GM10847 (cell line): ENCODE measurements at regions not wholly inside any gene's neighbourhood (a gene's known extent, or its start where the extent isn't known, plus 50 kb on each side); places are given as distances from the start of the nearest gene placed in this dataset.

Experiments
- POLR2A ChIP-seq: IDR thresholded peaks from 2 replicates; pipeline ENCODE4 v1.6.1; 2011; ENCODE audit not compliant: insufficient read length; ENCODE audit errors: extremely low read depth

DNA sequence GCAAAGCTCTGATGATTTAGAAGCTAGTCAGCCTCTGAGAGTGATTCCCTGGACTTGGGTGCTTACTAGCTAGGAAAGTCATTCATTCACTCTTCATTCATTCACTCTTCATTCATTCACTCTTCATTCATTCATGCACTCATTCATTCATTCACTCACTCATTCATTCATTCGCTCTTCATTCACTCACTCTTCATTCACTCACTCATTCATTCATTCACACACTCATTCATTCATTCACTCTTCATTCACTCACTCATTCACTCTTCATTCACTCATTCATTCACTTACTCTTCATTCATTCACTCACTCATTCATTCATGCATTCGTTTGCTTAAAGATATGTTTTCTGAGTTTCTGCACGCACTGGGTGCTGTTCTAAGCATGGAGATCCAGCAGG is 292.7 kb upstream of the TNRC6C start:
- TF ChIP-seq POLR2A: no peak

DNA sequence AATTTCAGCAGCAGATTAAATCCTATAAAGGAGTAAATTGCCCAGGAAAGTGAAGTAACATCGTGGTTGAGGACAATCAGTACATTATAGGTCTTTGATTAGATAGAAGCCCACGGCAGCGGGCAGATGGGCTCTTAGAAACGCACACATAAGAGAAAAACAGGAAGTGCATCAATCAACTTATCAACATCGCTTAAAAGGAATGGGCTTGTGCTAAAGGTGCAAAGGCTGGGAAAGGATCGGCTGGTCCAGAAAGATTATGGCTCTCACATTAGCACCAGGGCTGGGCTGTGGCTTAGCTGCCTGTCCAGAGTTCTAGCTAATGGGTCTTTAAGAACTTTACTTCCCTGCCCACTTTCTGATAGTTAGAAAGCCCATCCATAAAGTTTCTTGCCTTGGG is 292.0 kb upstream of the TNRC6C start:
- no peak for TF ChIP-seq POLR2A

DNA sequence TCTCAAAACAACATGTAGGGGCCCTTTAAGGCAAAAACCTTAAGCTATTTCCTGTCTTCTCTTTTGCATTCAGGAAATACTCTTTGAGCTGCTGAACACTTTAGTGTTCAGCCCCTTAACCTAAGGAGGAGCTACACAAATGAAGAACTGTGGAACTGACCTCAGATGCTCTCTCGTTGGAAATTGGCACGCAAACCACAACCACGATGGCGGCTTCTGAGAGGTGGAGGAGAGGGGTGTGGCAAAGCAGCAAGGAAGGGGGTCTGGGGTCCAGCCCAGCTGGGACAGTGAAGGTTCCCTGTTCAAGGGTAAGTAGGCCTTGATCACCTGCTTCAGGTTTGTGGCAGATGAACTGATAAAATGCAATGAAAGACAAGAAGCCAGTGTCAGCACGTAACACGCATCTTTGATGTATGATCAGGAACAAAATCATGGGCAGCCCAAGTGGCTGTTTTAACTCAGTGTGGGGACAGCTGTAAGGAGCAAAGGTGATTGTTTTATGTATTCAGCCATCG is 291.6 kb upstream of the TNRC6C start:
- TF ChIP-seq POLR2A: no peak

DNA sequence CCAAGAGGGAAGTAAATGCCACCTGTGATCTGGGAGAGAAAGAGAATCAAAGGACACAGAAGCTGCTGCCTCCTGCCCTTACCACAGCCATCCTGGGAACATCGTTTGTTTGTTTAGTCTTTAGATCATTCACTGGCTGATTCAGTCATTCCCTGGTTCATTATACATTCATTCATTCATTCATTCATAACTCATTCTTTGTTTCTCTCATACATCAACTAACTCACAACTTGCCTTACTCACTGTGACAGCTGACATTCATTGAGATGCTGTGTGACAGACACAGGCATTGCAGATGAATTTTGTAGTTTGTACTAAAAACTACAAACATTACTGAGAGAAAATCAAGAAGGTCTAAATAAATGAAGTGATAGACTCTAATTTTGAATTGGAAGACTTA is 291.0 kb upstream of the TNRC6C start:
- TF ChIP-seq POLR2A: no peak

DNA sequence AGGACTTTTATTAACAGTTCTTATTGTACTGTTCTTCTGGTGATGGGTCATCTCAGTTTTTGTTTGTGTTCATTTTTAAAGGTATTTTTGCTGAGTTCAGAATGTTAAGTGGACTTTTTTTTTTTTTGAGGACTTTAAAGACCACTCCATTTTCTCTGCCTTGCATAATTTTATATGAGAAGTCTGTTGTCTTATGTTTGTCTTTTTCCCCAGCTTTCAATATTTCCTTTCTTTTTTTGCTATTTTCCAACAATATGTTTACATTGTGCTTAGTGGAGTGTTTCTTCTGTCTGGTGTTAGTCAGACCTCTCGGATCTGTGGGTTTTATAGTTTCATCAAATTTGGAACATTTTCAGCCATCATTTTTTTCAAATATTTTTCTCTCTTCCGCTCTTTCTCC is 290.0 kb upstream of the TNRC6C start:
- no peak for TF ChIP-seq POLR2A

DNA sequence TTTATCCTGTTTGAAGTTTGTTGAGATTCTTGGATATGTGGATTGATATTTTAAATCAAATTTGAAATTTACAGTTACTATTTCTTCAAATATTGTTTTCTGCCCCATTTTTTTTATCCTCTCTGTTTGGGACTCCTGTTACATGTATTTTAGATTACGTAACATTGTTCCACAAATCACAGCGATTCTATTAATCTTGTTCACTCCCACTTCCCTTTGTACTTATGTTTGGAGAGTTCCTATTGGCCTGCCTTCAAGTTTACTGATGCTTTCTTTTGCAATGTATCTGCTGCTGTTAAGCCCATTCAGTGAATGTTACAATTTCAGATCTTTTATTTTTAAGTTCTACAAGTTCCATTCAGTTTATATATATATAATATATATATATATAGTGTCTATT is 288.3 kb upstream of the TNRC6C start:
- TF ChIP-seq POLR2A: no peak

DNA sequence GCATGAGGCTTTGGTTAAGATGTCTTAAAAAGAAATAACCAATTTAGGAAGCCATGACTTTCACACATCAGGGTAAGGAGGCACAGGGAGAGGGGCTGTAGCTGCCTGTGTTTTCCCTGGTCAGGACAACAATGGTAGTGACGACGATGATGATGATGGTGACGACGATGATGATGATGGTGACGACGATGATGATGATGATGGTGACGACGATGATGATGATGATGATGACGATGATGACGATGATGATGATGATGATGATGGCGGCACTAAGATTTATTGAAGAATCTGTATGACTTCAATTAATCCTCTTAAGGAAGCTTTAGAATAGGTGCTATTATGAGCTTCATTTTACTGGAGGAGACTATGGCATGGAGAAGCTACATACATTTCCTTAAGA is 284.1 kb upstream of the TNRC6C start:
- no peak for TF ChIP-seq POLR2A

DNA sequence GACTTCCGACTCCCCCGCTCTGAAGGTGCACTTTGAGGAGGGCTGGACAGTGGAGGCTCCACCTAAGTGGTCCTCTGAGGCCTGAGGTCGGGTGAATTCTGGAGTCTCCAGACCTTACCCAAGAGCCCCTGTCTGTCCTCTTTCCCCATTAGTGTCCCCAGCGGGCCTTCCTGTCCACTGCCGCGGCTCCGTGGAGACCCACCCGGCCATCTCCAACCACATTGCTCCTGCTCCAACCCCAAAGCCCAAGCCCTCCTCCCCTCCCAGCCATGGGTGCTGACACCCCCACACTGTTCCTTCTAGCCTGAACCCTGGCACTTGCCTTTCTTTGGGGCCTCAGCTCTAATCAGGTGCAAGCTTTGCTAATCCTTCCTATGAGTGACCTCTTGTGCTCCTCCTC is 283.1 kb upstream of the TNRC6C start:
- TF ChIP-seq POLR2A: no peak

DNA sequence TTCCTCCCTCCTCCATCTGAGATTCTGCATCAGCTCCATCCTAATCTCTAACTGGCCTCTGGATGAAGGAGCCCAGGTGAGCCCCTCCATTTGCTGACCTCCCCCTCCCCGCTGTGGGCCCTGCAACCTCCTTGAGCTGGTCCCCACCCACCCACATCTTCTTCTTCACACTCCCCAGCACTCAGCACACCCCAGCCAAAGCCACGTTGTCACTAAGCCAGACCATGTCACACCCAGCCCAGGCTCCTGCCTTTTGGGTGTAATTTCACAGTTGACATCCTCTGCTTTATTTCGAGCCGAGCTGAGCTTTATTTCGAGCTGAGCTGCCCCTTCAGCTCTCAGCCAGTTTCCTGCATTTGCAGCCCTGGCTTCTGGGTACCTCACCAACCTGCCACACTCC is 282.7 kb upstream of the TNRC6C start:
- TF ChIP-seq POLR2A: no peak

DNA sequence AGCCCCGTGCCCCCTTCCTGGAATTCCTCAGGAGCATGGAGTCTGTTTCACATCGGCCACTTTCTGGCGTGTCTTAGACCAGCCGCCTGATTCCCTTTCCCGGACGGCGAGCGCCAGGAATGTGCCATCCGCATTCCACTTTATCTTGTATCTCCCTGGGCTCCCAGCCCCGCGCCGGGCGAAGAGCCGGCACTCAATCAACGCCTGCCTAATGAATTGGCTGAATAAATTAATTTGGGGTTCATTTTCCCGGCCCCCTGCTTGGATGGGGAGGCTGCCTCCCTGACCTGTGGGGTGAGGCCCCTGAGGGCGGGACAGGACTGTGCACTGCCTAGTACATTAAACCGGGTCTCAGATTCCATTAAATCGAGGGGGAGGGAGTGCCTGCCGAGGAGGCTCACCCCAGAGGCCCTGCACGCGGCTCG is 282.3 kb upstream of the TNRC6C start:
- TF ChIP-seq POLR2A: no peak

DNA sequence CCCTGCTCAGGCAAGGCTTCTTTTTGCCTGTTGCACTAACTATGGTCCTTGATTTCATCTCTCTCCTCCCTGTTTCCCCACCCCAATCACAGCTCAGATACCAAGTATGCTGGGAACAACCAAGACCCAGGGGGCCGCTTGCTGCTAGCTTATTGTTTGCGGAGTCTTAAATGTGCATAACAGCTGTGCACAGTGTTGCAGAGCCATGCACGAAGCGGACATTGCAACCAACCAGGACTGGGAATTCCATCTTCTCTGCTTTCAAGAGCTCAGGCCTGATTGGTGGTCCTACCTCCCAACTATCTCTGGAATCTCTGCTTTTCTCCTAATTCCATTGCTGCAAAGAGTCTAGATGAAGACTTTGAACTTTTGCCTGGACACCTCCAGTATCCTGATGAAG is 281.3 kb upstream of the TNRC6C start:
- no peak for TF ChIP-seq POLR2A

DNA sequence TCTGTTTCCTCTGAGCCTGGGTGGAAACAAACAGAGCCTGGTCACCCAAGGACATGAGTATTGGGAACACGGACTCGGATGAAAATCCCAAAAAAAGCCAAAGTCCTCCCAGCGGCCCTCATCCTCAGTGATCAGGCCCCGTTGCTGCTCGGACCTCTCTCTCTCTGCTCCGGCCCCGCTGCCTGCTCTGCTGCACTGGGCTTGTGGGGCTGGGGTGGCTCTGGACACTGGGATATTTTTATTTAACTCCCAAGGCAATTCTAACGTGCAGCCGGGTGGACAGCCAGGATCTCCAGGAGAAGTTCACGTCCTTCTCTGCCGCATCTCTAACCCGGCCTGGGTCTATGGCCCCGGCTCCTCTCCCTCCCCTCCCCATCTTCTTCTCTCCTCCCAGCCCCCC is 280.9 kb upstream of the TNRC6C start:
- TF ChIP-seq POLR2A: no peak

DNA sequence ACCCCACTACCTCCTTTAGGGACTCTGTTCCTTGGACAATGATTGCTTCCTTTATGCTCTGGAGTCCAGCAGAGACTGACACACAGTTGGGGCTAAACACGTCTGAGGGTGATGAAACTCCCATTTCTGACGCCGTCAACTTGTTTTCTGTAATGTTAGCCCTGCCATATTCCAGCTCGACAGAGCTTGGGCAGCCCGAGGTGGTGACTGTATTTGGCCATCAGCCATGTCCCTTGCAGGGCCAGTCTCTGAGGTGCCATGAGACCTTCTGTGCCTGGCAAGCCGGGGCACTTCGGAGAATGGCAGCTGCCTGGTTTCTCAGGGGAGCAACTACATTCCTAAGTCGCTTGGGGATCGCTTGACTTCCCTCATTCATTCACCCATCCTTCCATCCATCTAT is 278.9 kb upstream of the TNRC6C start:
- no peak for TF ChIP-seq POLR2A

DNA sequence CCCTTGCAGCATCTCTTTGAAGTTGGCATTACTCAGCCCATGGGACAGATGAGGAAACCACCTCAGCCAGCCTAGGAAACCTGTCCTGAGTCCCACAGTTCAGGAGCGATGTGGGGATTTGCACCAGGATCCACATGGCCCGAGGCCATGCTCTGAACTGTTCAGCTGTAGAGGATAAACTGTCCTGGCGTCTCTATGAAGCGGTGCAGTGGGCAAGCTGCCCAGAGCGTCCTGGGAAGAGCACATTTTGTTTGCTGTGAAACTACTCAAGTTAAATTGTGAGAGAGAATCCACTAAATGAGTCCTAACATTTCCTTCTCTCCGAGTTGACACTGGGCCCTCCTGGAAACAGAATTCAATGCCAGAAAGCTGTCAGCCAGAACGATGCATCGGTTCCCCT is 276.6 kb upstream of the TNRC6C start:
- no peak for TF ChIP-seq POLR2A

DNA sequence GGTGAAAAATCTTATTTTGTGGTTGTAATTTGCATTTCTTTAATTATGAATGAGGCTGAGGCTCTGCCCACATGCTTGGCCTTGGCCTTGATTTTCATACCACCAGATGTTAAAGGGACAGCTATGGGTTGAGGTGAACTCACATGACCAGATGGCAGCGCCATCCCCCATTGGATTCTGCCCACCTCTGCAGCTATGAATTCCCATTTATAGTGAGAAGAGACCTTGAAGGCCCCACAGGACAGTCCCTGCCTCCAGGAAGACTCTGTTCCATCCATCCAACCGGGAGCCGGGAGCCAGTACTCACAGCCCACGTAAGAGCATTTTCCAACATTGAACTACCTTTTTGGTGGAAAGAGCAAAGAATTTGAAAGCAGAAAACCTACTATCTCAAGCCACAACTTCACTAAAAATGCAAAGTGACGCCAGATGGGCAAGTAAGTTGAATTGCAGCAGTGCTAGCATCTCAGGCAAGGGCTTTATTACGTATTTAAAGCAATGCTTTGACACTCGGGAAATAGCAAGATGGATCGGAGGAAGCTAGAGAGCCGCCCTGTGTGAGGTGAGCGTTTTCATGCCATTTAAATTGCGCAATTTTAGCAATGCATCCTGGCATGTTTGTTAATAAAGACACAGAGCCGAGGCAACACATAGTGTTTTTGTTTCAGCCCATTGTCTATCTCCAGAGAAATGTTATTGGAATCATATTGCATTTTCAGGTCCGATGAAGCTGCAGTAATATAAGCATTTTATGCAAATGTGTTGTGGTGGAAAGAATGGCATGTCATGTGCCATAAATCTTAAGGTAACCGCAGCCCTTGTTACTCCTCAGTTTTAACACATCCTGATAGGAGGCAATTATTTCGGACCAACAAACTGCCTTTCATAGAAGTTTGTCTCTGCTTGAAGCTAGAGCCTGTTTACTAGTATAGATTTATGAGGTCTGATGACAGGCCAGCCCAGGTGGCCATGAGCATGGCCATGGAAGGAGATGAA is 273.4 kb upstream of the TNRC6C start:
- no peak for TF ChIP-seq POLR2A

DNA sequence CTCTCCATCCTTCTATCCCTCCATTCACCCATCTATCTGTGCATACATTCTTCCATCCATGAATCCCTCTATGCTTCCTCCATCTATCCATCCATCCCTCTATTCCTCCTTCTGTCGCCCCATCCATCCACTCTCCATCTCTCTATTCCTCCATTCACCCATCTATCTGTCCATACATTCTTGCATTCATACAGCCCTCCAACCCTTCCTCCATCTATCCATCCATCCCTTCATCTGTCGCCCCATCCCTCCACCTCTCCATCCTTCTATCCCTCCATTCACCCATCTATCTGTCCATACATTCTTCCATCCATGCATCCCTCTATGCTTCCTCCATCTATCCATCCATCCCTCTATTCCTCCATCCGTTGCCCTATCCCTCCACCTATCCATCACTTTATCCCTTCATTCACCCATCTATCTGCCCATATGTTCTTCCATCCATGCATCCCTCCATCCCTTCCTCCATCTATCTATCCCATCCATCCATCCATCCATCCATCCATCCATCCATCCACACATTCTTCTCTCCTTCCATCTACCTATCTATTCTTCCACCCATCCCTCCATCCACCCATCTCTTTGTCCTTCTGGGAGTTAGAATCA is 272.5 kb upstream of the TNRC6C start:
- TF ChIP-seq POLR2A: no peak
